ENCODE measurements at regions not wholly inside any gene's neighbourhood (a gene's known extent, or its start where the extent isn't known, plus 50 kb on each side); places are given as distances from the start of the nearest gene placed in this dataset.
"Not testable (repeated sequence)": the region's sequence is repeated elsewhere in the genome, so short reads cannot be mapped to it uniquely, and the experiment has no call there.

GRCh38 chr2:57491213-57491612, 555.4 kb upstream of the VRK2 start:
- Histone ChIP-seq H3K9me3 (peaks cover 0 to 4% (median 0%) of the 10 kb centered on the region in 3 donors), H3K4me1 (no peaks in the 10 kb centered on the region), H3K27me3 (no peaks in the 10 kb centered on the region), H3K27ac (no peak overlapping the region), H3K4me3 (no peak overlapping the region), H3K36me3 (no peaks in the 10 kb centered on the region)
- no peak for TF ChIP-seq POLR2AphosphoS5 (IDR thresholded peaks at IDR 0.05)
- no peak for TF ChIP-seq CTCF (IDR thresholded peaks at IDR 0.05)
- TF ChIP-seq POLR2A (IDR thresholded peaks at IDR 0.05): no peak
- TF ChIP-seq EP300 (IDR thresholded peaks at IDR 0.05): no peak
- no peak for ATAC-seq
- 89 to 97% methylated on average over 3 of the region's 3 CpGs for WGBS, 2 donors (ENCODE audit: low coverage in 1 of 2)

GRCh38 chr2:57493966-57494365, 552.6 kb upstream of the VRK2 start:
- WGBS, 2 donors (ENCODE audit: low coverage in 1 of 2): 85 to 89% methylated on average over 3 to 4 of the region's 4 CpGs
- not testable (repeated sequence) for H3K36me3 ChIP-seq, H3K27me3 ChIP-seq, H3K4me1 ChIP-seq, H3K27ac ChIP-seq, ATAC-seq, H3K9me3 ChIP-seq, H3K4me3 ChIP-seq

- 19 to 25% methylated on average over 2 to 3 of the region's 3 CpGs for WGBS, 2 donors (ENCODE audit: low coverage in 1 of 2)
- Histone ChIP-seq H3K36me3 (no peaks in the 10 kb centered on the region), H3K27ac (no peak overlapping the region), H3K4me3 (no peak overlapping the region), H3K4me1 (no peaks in the 10 kb centered on the region), H3K27me3 (no peaks in the 10 kb centered on the region), H3K9me3 (peaks cover 0 to 4% (median 0%) of the 10 kb centered on the region in 3 donors)
- ATAC-seq: no peak
- no peak for TF ChIP-seq POLR2AphosphoS5 (IDR thresholded peaks at IDR 0.05)
- TF ChIP-seq POLR2A (IDR thresholded peaks at IDR 0.05): no peak
- TF ChIP-seq CTCF (IDR thresholded peaks at IDR 0.05): peak; percentile 27 to 72 (median 30)
- TF ChIP-seq EP300 (IDR thresholded peaks at IDR 0.05): no peak
Observed at GRCh38 chr2:57497489-57498096, 549.0 kb upstream of the VRK2 start.

GRCh38 chr2:57504787-57505186, 541.8 kb upstream of the VRK2 start:
- TF ChIP-seq EP300 (IDR thresholded peaks at IDR 0.05): no peak
- TF ChIP-seq CTCF (IDR thresholded peaks at IDR 0.05): no peak
- TF ChIP-seq POLR2AphosphoS5 (IDR thresholded peaks at IDR 0.05): no peak
- no peak for TF ChIP-seq POLR2A (IDR thresholded peaks at IDR 0.05)

GRCh38 chr2:57509189-57509588, 537.4 kb upstream of the VRK2 start:
- no peak overlapping the region for H3K4me3 ChIP-seq
- H3K9me3 ChIP-seq: no peaks in the 10 kb centered on the region
- TF ChIP-seq EP300 (IDR thresholded peaks at IDR 0.05) (no peak), POLR2A (IDR thresholded peaks at IDR 0.05) (no peak)
- peaks cover 8% of the 10 kb centered on the region for H3K27me3 ChIP-seq
- H3K36me3 ChIP-seq: no peaks in the 10 kb centered on the region
- H3K4me1 ChIP-seq: no peaks in the 10 kb centered on the region
- ATAC-seq: no peak
- WGBS, 2 donors (ENCODE audit: low coverage in 1 of 2): 83 to 86% methylated on average over 2 of the region's 2 CpGs
- H3K27ac ChIP-seq: no peak overlapping the region

More at GRCh38 chr2:57504787-57505186, 541.8 kb upstream of the VRK2 start:
- Histone ChIP-seq H3K27ac (no peak overlapping the region), H3K4me1 (no peaks in the 10 kb centered on the region), H3K36me3 (no peaks in the 10 kb centered on the region), H3K9me3 (no peaks in the 10 kb centered on the region), H3K4me3 (no peak overlapping the region), H3K27me3 (peaks cover 4% of the 10 kb centered on the region)
- no peak for ATAC-seq
- WGBS, 2 donors (ENCODE audit: low coverage in 1 of 2): 20 to 33% methylated on average over 1 of the region's 1 CpG

GRCh38 chr2:57510704-57511103, 535.9 kb upstream of the VRK2 start:
- H3K9me3 ChIP-seq: no peaks in the 10 kb centered on the region
- TF ChIP-seq CTCF (IDR thresholded peaks at IDR 0.05) (no peak), POLR2A (IDR thresholded peaks at IDR 0.05) (no peak), POLR2AphosphoS5 (IDR thresholded peaks at IDR 0.05) (no peak), EP300 (IDR thresholded peaks at IDR 0.05) (no peak)
- 78 to 82% methylated on average over 4 of the region's 4 CpGs for WGBS, 2 donors (ENCODE audit: low coverage in 1 of 2)
- peaks cover 8% of the 10 kb centered on the region for H3K27me3 ChIP-seq
- H3K27ac ChIP-seq: no peak overlapping the region
- no peak for ATAC-seq
- no peaks in the 10 kb centered on the region for H3K4me1 ChIP-seq
- no peak overlapping the region for H3K4me3 ChIP-seq
- no peaks in the 10 kb centered on the region for H3K36me3 ChIP-seq
